CD4-positive, alpha-beta T cell treated with Interleukin-17A for 1 hour (primary cell): ENCODE measurements at regions not wholly inside any gene's neighbourhood (a gene's known extent, or its start where the extent isn't known, plus 50 kb on each side); places are given as distances from the start of the nearest gene placed in this dataset.

Experiments
- DNase-seq: peaks from one replicate; pipeline ENCODE4 v3.0.0-alpha.2; 2020

GRCh38 chr5:114648940-114649339 lies 287.1 kb downstream of the KCNN2 start:
- no peak for DNase-seq

DNA sequence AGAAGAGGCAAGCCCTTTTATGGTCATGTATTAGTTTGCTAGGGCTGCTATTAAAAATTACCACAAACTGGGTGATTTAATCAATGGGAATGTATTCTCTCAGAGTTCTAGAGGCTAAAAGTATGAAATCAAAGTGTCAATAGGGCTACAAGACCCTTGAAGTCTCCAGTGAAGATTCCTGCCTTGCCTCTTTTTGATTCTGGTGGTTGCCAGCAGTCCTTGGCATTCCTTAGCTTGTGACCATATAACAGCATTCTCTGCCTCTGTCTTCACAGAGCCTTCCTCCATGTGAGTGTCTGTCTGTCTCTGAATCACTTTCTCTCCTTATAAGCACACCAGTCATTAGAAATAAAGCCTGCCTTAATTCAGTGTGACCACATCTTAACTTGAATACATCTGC lies 282.7 kb downstream of the KCNN2 start:
- DNase-seq, result no peak

DNA sequence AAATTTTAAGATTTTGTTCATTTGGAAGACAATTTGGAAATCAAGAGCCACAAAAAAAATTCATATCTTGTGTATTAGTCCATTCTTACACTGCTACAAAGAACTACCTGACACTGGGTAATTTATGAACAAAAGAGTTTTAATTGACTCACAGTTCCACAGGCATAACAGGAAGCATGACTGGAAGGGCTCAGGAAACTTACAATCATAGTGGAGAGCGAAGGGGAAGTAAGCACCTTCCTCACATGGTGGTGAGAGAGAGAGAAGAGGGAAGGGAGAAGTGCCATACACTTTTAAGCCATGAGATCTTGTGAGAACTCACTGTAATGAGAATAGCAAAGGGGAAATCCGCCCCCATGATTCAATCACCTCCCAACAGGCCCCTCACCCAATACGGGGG lies 274.4 kb downstream of the KCNN2 start:
- no peak for DNase-seq

- DNase-seq, result no peak
These were observed 273.4 kb downstream of the KCNN2 start for GRCh38 chr5:114634967-114635901.

GRCh38 chr5:114634517-114634916 lies 272.6 kb downstream of the KCNN2 start:
- no peak for DNase-seq

DNA sequence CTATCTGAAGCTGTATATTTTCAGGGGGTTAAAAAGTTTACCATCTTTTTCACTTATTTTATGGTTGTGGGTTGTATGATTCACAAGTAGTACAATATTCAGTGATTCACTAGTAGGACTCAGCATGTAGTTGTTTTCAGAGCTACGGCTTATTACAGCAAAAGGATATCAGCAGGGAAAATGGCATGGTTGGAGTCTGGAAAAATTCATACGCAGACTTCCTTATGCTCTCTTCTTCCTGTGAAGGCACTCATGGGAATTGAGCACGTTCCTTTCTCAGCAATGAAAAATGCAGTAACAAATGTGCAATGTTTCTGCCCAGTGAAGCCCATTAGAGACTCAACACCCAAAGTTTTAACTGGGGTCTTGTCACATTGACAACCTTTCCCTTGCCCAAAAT lies 250.5 kb downstream of the KCNN2 start:
- no peak for DNase-seq

DNA sequence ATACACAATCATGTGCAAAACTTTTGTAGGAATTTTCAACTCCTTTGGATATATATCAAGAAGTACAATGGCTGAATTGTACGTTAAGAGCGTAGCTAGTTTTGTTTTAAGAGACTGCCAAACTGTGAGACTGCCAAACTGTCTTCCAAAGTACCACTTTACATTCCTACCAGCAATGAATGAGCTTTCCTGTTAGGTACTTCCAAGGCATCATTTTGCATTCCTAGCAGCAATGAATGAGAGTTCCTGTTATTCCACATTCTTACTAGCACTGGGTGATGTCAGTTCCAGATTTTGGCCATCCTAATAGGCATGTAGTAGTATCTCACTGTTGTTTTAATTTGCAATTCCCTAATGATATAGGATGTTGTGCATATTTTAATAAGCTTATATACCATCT lies 219.3 kb downstream of the KCNN2 start:
- DNase-seq, result no peak

DNA sequence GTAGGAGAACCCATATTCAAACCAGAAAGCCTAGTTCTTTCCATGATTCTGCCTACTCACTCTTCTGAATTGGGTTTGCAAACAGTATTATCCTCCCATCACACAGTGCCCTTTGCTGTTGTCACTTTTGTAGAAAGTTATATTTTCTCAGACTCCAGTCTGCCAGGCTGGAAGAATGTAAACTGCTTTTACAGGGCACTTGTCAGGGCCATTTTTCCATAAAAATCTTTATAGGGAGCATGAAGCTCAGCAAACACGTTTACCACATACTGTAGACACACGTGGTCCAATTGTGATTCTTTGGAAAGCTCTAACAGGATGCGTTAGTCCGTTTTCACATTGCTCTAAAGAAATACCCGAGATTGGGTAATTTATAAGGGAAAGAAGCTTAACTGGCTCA lies 204.0 kb downstream of the KCNN2 start:
- DNase-seq, result no peak

GRCh38 chr5:114565139-114565538 lies 203.3 kb downstream of the KCNN2 start:
- DNase-seq, result no peak

DNA sequence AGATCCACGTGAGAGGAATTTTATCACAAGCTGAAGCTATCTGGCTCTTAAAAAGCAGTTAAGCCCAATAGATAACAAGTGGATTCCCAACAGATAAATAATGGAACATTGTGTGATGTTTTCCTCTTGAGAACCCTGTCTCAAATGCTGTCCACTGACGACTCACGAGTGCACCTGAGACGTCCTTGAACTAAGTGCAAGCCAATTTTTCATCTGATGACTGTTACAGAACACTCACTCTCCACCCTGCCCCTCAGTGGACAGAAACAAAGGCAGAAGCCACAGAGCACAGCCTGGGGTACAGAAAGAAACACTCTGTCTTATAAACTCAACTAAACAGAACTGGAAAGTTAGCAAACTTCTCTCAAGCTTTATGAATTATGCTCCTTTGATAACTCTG lies 199.5 kb downstream of the KCNN2 start:
- DNase-seq, result no peak
